Breast epithelium (tissue), 3 donors: ENCODE measurements at regions not wholly inside any gene's neighbourhood (a gene's known extent, or its start where the extent isn't known, plus 50 kb on each side); places are given as distances from the start of the nearest gene placed in this dataset.

Source experiments
- POLR2A ChIP-seq: fragments of 450-650 bp; IDR thresholded peaks from one replicate; pipeline ENCODE4 v1.6.1; 2016; ENCODE audit warnings: antibody characterized with exemption, mild to moderate bottlenecking, moderate library complexity
- TF ChIP-seq, protein P1 (sequence below), 3 donors: fragments of 450-650 bp; IDR thresholded peaks; one replicate each; pipeline ENCODE4 v1.5.1; 2016 to 2017; ENCODE audit warnings: antibody characterized with exemption in 3 of 3, mild to moderate bottlenecking in 3 of 3, moderate library complexity in 3 of 3

GRCh38 chr18:51881394-51881793 lies 458.6 kb upstream of the DCC start:
- TF ChIP-seq, protein P1, sequence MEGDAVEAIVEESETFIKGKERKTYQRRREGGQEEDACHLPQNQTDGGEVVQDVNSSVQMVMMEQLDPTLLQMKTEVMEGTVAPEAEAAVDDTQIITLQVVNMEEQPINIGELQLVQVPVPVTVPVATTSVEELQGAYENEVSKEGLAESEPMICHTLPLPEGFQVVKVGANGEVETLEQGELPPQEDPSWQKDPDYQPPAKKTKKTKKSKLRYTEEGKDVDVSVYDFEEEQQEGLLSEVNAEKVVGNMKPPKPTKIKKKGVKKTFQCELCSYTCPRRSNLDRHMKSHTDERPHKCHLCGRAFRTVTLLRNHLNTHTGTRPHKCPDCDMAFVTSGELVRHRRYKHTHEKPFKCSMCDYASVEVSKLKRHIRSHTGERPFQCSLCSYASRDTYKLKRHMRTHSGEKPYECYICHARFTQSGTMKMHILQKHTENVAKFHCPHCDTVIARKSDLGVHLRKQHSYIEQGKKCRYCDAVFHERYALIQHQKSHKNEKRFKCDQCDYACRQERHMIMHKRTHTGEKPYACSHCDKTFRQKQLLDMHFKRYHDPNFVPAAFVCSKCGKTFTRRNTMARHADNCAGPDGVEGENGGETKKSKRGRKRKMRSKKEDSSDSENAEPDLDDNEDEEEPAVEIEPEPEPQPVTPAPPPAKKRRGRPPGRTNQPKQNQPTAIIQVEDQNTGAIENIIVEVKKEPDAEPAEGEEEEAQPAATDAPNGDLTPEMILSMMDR (IDR thresholded peaks at IDR 0.05) = no peak
- TF ChIP-seq POLR2A = no peak
